ENCODE measurements at regions not wholly inside any gene's neighbourhood (a gene's known extent, or its start where the extent isn't known, plus 50 kb on each side); places are given as distances from the start of the nearest gene placed in this dataset.
A peak's percentile ranks its signal among the peaks of the same experiment; 100 is the strongest.
"Not testable (repeated sequence)": the region's sequence is repeated elsewhere in the genome, so short reads cannot be mapped to it uniquely, and the experiment has no call there.

GRCh38 chr2:203623096-203623495 is 83.3 kb upstream of the CD28 start:
- Histone ChIP-seq H3K23ac (ENCODE audit: low read length) (no peak overlapping the region), H3K79me1 (ENCODE audit: low read length) (no peaks in the 10 kb centered on the region), H3K18ac (ENCODE audit: low read length) (no peak overlapping the region), H3K4me1 (ENCODE audit: control insufficient read depth in 1 of 2, insufficient read depth in 2 of 2, low read length in 2 of 2) (no peaks in the 10 kb centered on the region), H4K8ac (ENCODE audit: low read depth, low read length) (no peak overlapping the region), H2AK5ac (ENCODE audit: low read length) (no peak overlapping the region), H3K4ac (ENCODE audit: low read depth, low read length) (no peak overlapping the region), H3K79me2 (ENCODE audit: control insufficient read depth, insufficient read depth, low read length, poor library complexity) (no peaks in the 10 kb centered on the region), H2AFZ (ENCODE audit: insufficient read depth, low read length, poor library complexity) (no peak overlapping the region), H2BK5ac (ENCODE audit: low read depth, low read length, poor library complexity) (no peak overlapping the region), H3K27me3 (ENCODE audit: insufficient read depth, low read length) (no peaks in the 10 kb centered on the region), H3K14ac (ENCODE audit: low read length) (no peak overlapping the region), H2BK12ac (ENCODE audit: low read length) (no peak overlapping the region), H3K4me2 (ENCODE audit: low read length) (no peak overlapping the region), H3K9ac (ENCODE audit: low read length) (no peak overlapping the region), H3K27ac (ENCODE audit: low read depth, low read length) (no peak overlapping the region), H4K12ac (ENCODE audit: low read depth, low read length) (no peak overlapping the region), H3K4me3 (ENCODE audit: low read depth, low read length) (no peak overlapping the region), H4K91ac (ENCODE audit: low read depth, low read length) (no peak overlapping the region), H3K36me3 (ENCODE audit: control insufficient read depth in 1 of 2, insufficient read depth in 2 of 2, low read length in 2 of 2) (no peaks in the 10 kb centered on the region), H2BK120ac (ENCODE audit: insufficient read depth, low read length, poor library complexity) (no peak overlapping the region), H3K9me3 (ENCODE audit: insufficient read depth, low read depth, low read length) (no peaks in the 10 kb centered on the region)
- DNase-seq: peak; percentile 79 to 89
- WGBS (ENCODE audit: extremely low coverage, insufficient coverage, insufficient read length): no CpG with 5 or more reads among the region's 3 CpGs

GRCh38 chr2:203623661-203624060 is 82.8 kb upstream of the CD28 start:
- no peak overlapping the region for H3K18ac ChIP-seq (ENCODE audit: low read length)
- H4K8ac ChIP-seq (ENCODE audit: low read depth, low read length): no peak overlapping the region
- no peak overlapping the region for H3K4me3 ChIP-seq (ENCODE audit: low read depth, low read length)
- no peak overlapping the region for H3K4me2 ChIP-seq (ENCODE audit: low read length)
- H3K23ac ChIP-seq (ENCODE audit: low read length): no peak overlapping the region
- no peak overlapping the region for H3K4ac ChIP-seq (ENCODE audit: low read depth, low read length)
- no peak overlapping the region for H3K9ac ChIP-seq (ENCODE audit: low read length)
- H2BK5ac ChIP-seq (ENCODE audit: low read depth, low read length, poor library complexity): no peak overlapping the region
- no peak overlapping the region for H2BK120ac ChIP-seq (ENCODE audit: insufficient read depth, low read length, poor library complexity)
- no peak overlapping the region for H3K14ac ChIP-seq (ENCODE audit: low read length)
- no peak overlapping the region for H2AK5ac ChIP-seq (ENCODE audit: low read length)
- no peaks in the 10 kb centered on the region for H3K79me2 ChIP-seq (ENCODE audit: control insufficient read depth, insufficient read depth, low read length, poor library complexity)
- no peak overlapping the region for H3K27ac ChIP-seq (ENCODE audit: low read depth, low read length)
- H2BK12ac ChIP-seq (ENCODE audit: low read length): no peak overlapping the region
- H3K79me1 ChIP-seq (ENCODE audit: low read length): no peaks in the 10 kb centered on the region
- no CpG with 5 or more reads among the region's 6 CpGs for WGBS (ENCODE audit: extremely low coverage, insufficient coverage, insufficient read length)
- peak in 1 of 2 donors; percentile 59 for DNase-seq
- no peaks in the 10 kb centered on the region for H3K36me3 ChIP-seq (ENCODE audit: control insufficient read depth in 1 of 2, insufficient read depth in 2 of 2, low read length in 2 of 2)
- H3K9me3 ChIP-seq (ENCODE audit: insufficient read depth, low read depth, low read length): no peaks in the 10 kb centered on the region
- no peaks in the 10 kb centered on the region for H3K27me3 ChIP-seq (ENCODE audit: insufficient read depth, low read length)
- no peaks in the 10 kb centered on the region for H3K4me1 ChIP-seq (ENCODE audit: control insufficient read depth in 1 of 2, insufficient read depth in 2 of 2, low read length in 2 of 2)
- no peak overlapping the region for H4K12ac ChIP-seq (ENCODE audit: low read depth, low read length)
- no peak overlapping the region for H2AFZ ChIP-seq (ENCODE audit: insufficient read depth, low read length, poor library complexity)
- H4K91ac ChIP-seq (ENCODE audit: low read depth, low read length): no peak overlapping the region

DNA sequence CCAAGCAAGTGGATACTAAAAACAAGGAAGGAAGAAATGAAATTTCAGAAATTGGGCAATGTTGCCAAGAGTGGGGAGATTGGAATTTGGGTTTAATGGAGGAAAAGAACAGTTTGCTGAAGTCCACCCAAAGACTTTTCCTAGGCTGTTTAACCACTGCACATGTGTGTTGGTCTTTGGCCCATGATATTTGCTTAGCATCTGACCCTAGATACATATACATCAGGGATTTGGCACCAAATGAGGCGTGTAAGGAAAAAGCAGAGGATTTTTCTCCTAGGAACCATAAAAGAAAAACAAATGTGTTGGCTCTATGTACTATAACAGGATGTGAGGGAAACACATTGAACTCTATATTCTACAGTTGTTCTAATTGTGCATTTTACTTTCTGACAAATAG is 80.7 kb upstream of the CD28 start:
- no peak overlapping the region for H3K9ac ChIP-seq (ENCODE audit: low read length)
- no peak overlapping the region for H4K12ac ChIP-seq (ENCODE audit: low read depth, low read length)
- H3K79me1 ChIP-seq (ENCODE audit: low read length): no peaks in the 10 kb centered on the region
- H3K36me3 ChIP-seq (ENCODE audit: control insufficient read depth in 1 of 2, insufficient read depth in 2 of 2, low read length in 2 of 2): no peaks in the 10 kb centered on the region
- H3K79me2 ChIP-seq (ENCODE audit: control insufficient read depth, insufficient read depth, low read length, poor library complexity): no peaks in the 10 kb centered on the region
- H3K14ac ChIP-seq (ENCODE audit: low read length): no peak overlapping the region
- no peak overlapping the region for H3K27ac ChIP-seq (ENCODE audit: low read depth, low read length)
- no peaks in the 10 kb centered on the region for H3K9me3 ChIP-seq (ENCODE audit: insufficient read depth, low read depth, low read length)
- H4K8ac ChIP-seq (ENCODE audit: low read depth, low read length): no peak overlapping the region
- no CpG with 5 or more reads among the region's 1 CpG for WGBS (ENCODE audit: extremely low coverage, insufficient coverage, insufficient read length)
- H4K91ac ChIP-seq (ENCODE audit: low read depth, low read length): no peak overlapping the region
- H3K27me3 ChIP-seq (ENCODE audit: insufficient read depth, low read length): no peaks in the 10 kb centered on the region
- no peaks in the 10 kb centered on the region for H3K4me1 ChIP-seq (ENCODE audit: control insufficient read depth in 1 of 2, insufficient read depth in 2 of 2, low read length in 2 of 2)
- H3K4me2 ChIP-seq (ENCODE audit: low read length): no peak overlapping the region
- H2AK5ac ChIP-seq (ENCODE audit: low read length): no peak overlapping the region
- no peak overlapping the region for H2BK120ac ChIP-seq (ENCODE audit: insufficient read depth, low read length, poor library complexity)
- no peak overlapping the region for H3K18ac ChIP-seq (ENCODE audit: low read length)
- DNase-seq: no peak
- H2BK5ac ChIP-seq (ENCODE audit: low read depth, low read length, poor library complexity): no peak overlapping the region
- no peak overlapping the region for H2BK12ac ChIP-seq (ENCODE audit: low read length)
- H3K4me3 ChIP-seq (ENCODE audit: low read depth, low read length): no peak overlapping the region
- H3K4ac ChIP-seq (ENCODE audit: low read depth, low read length): no peak overlapping the region
- no peak overlapping the region for H3K23ac ChIP-seq (ENCODE audit: low read length)
- no peak overlapping the region for H2AFZ ChIP-seq (ENCODE audit: insufficient read depth, low read length, poor library complexity)

GRCh38 chr2:203626247-203626646 is 80.2 kb upstream of the CD28 start:
- H3K4me2 ChIP-seq (ENCODE audit: low read length); H3K79me1 ChIP-seq (ENCODE audit: low read length); H2BK5ac ChIP-seq (ENCODE audit: low read depth, low read length, poor library complexity); H3K4me1 ChIP-seq (ENCODE audit: control insufficient read depth in 1 of 2, insufficient read depth in 2 of 2, low read length in 2 of 2); H3K36me3 ChIP-seq (ENCODE audit: control insufficient read depth in 1 of 2, insufficient read depth in 2 of 2, low read length in 2 of 2); H3K9ac ChIP-seq (ENCODE audit: low read length); H3K27me3 ChIP-seq (ENCODE audit: insufficient read depth, low read length); H3K4ac ChIP-seq (ENCODE audit: low read depth, low read length); DNase-seq; H3K23ac ChIP-seq (ENCODE audit: low read length); H3K27ac ChIP-seq (ENCODE audit: low read depth, low read length); H2BK120ac ChIP-seq (ENCODE audit: insufficient read depth, low read length, poor library complexity); H3K14ac ChIP-seq (ENCODE audit: low read length); H3K79me2 ChIP-seq (ENCODE audit: control insufficient read depth, insufficient read depth, low read length, poor library complexity); H4K8ac ChIP-seq (ENCODE audit: low read depth, low read length); H2AK5ac ChIP-seq (ENCODE audit: low read length); H3K9me3 ChIP-seq (ENCODE audit: insufficient read depth, low read depth, low read length); H2BK12ac ChIP-seq (ENCODE audit: low read length); H3K18ac ChIP-seq (ENCODE audit: low read length); H3K4me3 ChIP-seq (ENCODE audit: low read depth, low read length); H2AFZ ChIP-seq (ENCODE audit: insufficient read depth, low read length, poor library complexity); H4K12ac ChIP-seq (ENCODE audit: low read depth, low read length): not testable (repeated sequence)
- no CpG with 5 or more reads among the region's 4 CpGs for WGBS (ENCODE audit: extremely low coverage, insufficient coverage, insufficient read length)
- H4K91ac ChIP-seq (ENCODE audit: low read depth, low read length): peak overlapping the region; percentile 24

Data from trophoblast cell (in vitro differentiated cells and primary cell).